GM12891 (cell line): ENCODE measurements at regions not wholly inside any gene's neighbourhood (a gene's known extent, or its start where the extent isn't known, plus 50 kb on each side); places are given as distances from the start of the nearest gene placed in this dataset.

Experiments
- PAX5 ChIP-seq: IDR thresholded peaks from 2 replicates; pipeline ENCODE4 v1.6.1; 2011; ENCODE audit warnings: low read length, moderate library complexity, mild to moderate bottlenecking; ENCODE audit not compliant: insufficient read depth, severe bottlenecking
- POLR2A ChIP-seq: IDR thresholded peaks from 2 replicates; pipeline ENCODE4 v1.6.1; 2011; ENCODE audit warnings: low read depth, low read length, control low read depth
- POLR2AphosphoS5 ChIP-seq: IDR thresholded peaks from 2 replicates; pipeline ENCODE4 v1.6.1; 2011; ENCODE audit warnings: low read depth, low read length, control low read depth

DNA sequence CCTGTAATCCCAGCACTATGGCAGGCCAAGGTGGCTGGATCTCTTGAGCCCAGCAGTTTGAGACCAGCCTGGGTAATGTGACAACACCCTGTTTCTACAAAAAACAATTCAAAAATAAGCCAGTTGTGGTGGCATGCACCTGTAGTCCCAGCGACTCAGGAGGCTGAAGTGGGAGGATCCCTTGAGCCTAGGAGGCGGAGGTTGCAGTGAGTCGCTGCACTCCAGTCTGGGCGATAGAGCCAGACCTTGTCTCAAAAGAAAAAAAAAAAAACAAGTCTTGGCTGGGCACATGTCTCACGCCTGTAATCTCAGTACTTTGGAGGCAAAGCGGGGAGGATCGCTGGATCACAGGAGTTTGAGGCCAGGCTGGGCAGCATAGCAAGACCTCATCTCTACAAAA is 74.6 kb upstream of the PDSS1 start:
- TF ChIP-seq POLR2AphosphoS5 (no peak), PAX5 (no peak), POLR2A (no peak)
